CD4-positive, alpha-beta T cell (primary cell): ENCODE measurements at regions not wholly inside any gene's neighbourhood (a gene's known extent, or its start where the extent isn't known, plus 50 kb on each side); places are given as distances from the start of the nearest gene placed in this dataset.

Experiments
- ATAC-seq: fragments of 200-7000 bp; cut with Tn5 transposase; one replicate; pipeline ENCODE4 v1.10.0; 2022; ENCODE audit warnings: mild to moderate bottlenecking; ENCODE audit not compliant: poor library complexity
- CTCF ChIA-PET: fragments of 350-600 bp; sonication (Branson Sonifier 250); formaldehyde crosslinking; loops from one replicate; lab custom pipeline; 2021; ENCODE audit warnings: antibody characterized with exemption, inconsistent platforms; lab: Charles Lee
- POLR2A ChIA-PET: fragments of 350-600 bp; sonication (Branson Sonifier 250); formaldehyde crosslinking; loops from one replicate; lab custom pipeline; 2021; ENCODE audit warnings: antibody characterized with exemption, inconsistent platforms; lab: Charles Lee
- DNase-seq, 14 experiments: peaks; one replicate each; pipeline ENCODE4 v3.0.0-alpha.2; 2013 to 2020; ENCODE audit warnings: mixed read lengths in 2 of 14
- H3K27ac ChIP-seq, 2 donors: one replicate each; pipeline versions ENCODE4 v1.5.1 to v1.7.0; 2013; ENCODE audit warnings: low read length in 2 of 2, low read depth in 1 of 2, mild to moderate bottlenecking in 1 of 2
- H3K27me3 ChIP-seq, 2 experiments: 1 replicate in 1 of 2; 2 replicates in 1 of 2; pipeline versions ENCODE4 v1.6.1 to v1.7.0; 2013; ENCODE audit warnings: low read length in 2 of 2, control low read depth in 1 of 2, mild to moderate bottlenecking in 1 of 2, moderate library complexity in 1 of 2; ENCODE audit not compliant: insufficient read depth in 2 of 2, control insufficient read depth in 1 of 2
- H3K36me3 ChIP-seq: one replicate; pipeline ENCODE4 v1.6.1; 2013; ENCODE audit warnings: low read length, control low read depth; ENCODE audit not compliant: insufficient read depth
- H3K4me1 ChIP-seq: one replicate; pipeline ENCODE4 v1.6.1; 2013; ENCODE audit warnings: low read length, control low read depth; ENCODE audit not compliant: insufficient read depth
- H3K4me3 ChIP-seq: one replicate; pipeline ENCODE4 v1.5.1; 2013; ENCODE audit warnings: mild to moderate bottlenecking, low read length, moderate library complexity
- H3K9me3 ChIP-seq, 2 experiments: 1 replicate in 1 of 2; 2 replicates in 1 of 2; pipeline versions ENCODE4 v1.6.1 to v1.7.0; 2013; ENCODE audit warnings: low read length in 2 of 2, mild to moderate bottlenecking in 2 of 2, control low read depth in 1 of 2, moderate library complexity in 1 of 2; ENCODE audit not compliant: control insufficient read depth in 1 of 2, insufficient read depth in 1 of 2
- H3K27ac Mint-ChIP-seq: one replicate; pipeline ENCODE4 v1.8.0; 2020; ENCODE audit warnings: mixed read lengths
- H3K27me3 Mint-ChIP-seq: one replicate; pipeline ENCODE4 v1.8.0; 2021; ENCODE audit warnings: mixed read lengths
- H3K36me3 Mint-ChIP-seq: one replicate; pipeline ENCODE4 v1.8.0; 2021; ENCODE audit warnings: low read depth, mixed read lengths
- H3K4me1 Mint-ChIP-seq: one replicate; pipeline ENCODE4 v1.8.0; 2021; ENCODE audit warnings: low read depth, mixed read lengths
- H3K4me3 Mint-ChIP-seq: one replicate; pipeline ENCODE4 v1.8.0; 2020; ENCODE audit warnings: mild to moderate bottlenecking, mixed read lengths
- H3K9me3 Mint-ChIP-seq: one replicate; pipeline ENCODE4 v1.8.0; 2020; ENCODE audit warnings: mixed read lengths
- CTCF ChIP-seq: fragments of 200-600 bp; IDR thresholded peaks from one replicate; pipeline ENCODE4 v1.8.0; 2022; ENCODE audit warnings: antibody characterized with exemption, mild to moderate bottlenecking
- intact Hi-C, 2 experiments: fragments of 100-400 bp; cut with DNase I in 1 of 2; cut with micrococcal nuclease in 1 of 2; formaldehyde crosslinking; loops; one replicate each; pipeline versions ENCODE4 v1.15.1 to v1.9.0; 2023 to 2025; cut with DNase I, micrococcal nuclease

DNA sequence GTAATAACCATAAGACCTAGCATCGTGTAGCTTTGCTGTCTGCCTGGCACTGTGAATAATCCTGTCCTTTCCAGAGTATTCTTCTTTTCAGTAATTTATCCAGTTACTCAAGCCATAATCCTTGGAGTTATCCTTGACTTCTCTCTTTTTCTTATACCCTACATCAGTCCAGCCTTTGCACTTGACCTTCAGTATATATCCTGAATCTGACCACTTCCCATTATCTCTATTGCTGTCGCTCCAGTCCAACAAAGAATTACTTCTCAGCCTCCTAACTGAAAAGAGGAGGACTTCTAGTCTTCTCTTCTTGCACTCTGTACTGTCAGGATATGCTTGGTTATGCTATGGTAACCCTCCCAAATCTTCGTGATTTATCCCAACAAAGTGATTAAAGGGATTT lies 393.8 kb downstream of the SHQ1 start:
- POLR2A ChIA-PET, result interaction anchor here (0.6 kb wide), 1 partner anchor 712 kb away, joined by 3 read pairs; no protein-coding TSS in a partner anchor
- H3K27me3 ChIP-seq, result no peaks in the 10 kb centered on the region
- no peaks in the 10 kb centered on the region for H3K9me3 Mint-ChIP-seq
- ATAC-seq (no peak), DNase-seq (no peak)
- H3K36me3 ChIP-seq, result no peaks in the 10 kb centered on the region
- no peak overlapping the region for H3K27ac ChIP-seq
- no peaks in the 10 kb centered on the region for H3K36me3 Mint-ChIP-seq
- peaks cover 7% of the 10 kb centered on the region for H3K4me1 ChIP-seq
- H3K27ac Mint-ChIP-seq, result no peak overlapping the region
- CTCF ChIA-PET, result no interaction called here
- H3K4me3 Mint-ChIP-seq, result no peak overlapping the region
- H3K4me3 ChIP-seq, result no peak overlapping the region
- no peaks in the 10 kb centered on the region for H3K27me3 Mint-ChIP-seq
- H3K4me1 Mint-ChIP-seq, result no peaks in the 10 kb centered on the region
- intact Hi-C loops, result no loop called here
- TF ChIP-seq CTCF, result no peak
- H3K9me3 ChIP-seq, result no peaks in the 10 kb centered on the region

GRCh38 chr3:72453706-72454105 lies 394.5 kb downstream of the SHQ1 start:
- H3K9me3 Mint-ChIP-seq, result no peaks in the 10 kb centered on the region
- CTCF ChIA-PET, result no interaction called here

GRCh38 chr3:72452745-72453144 lies 395.5 kb downstream of the SHQ1 start:
- Histone ChIP-seq H3K27me3 (no peaks in the 10 kb centered on the region), H3K27ac (no peak overlapping the region), H3K4me3 (no peak overlapping the region), H3K9me3 (no peaks in the 10 kb centered on the region), H3K4me1 (peaks cover 9% of the 10 kb centered on the region), H3K36me3 (no peaks in the 10 kb centered on the region)
- no peak for DNase-seq
- Mint-ChIP-seq H3K27ac (no peak overlapping the region), H3K4me1 (no peaks in the 10 kb centered on the region), H3K9me3 (no peaks in the 10 kb centered on the region), H3K4me3 (no peak overlapping the region), H3K36me3 (no peaks in the 10 kb centered on the region), H3K27me3 (no peaks in the 10 kb centered on the region)
- no peak for ATAC-seq
- ChIA-PET POLR2A (interaction anchor here (0.6 kb wide), 1 partner anchor 78 kb away, joined by 3 read pairs; no protein-coding TSS in a partner anchor), CTCF (no interaction called here)
- intact Hi-C loops, result no loop called here
- TF ChIP-seq CTCF, result no peak

More at GRCh38 chr3:72453706-72454105, 394.5 kb downstream of the SHQ1 start:
- TF ChIP-seq CTCF, result no peak
- intact Hi-C loops, result no loop called here
- Mint-ChIP-seq H3K27me3 (no peaks in the 10 kb centered on the region), H3K36me3 (no peaks in the 10 kb centered on the region), H3K27ac (no peak overlapping the region), H3K4me1 (no peaks in the 10 kb centered on the region), H3K4me3 (no peak overlapping the region)
- DNase-seq (no peak), ATAC-seq (no peak)
- POLR2A ChIA-PET, result no interaction called here
- H3K27ac ChIP-seq, result no peak overlapping the region
- no peaks in the 10 kb centered on the region for H3K27me3 ChIP-seq
- H3K4me3 ChIP-seq, result no peak overlapping the region
- H3K9me3 ChIP-seq, result no peaks in the 10 kb centered on the region
- no peaks in the 10 kb centered on the region for H3K36me3 ChIP-seq
- H3K4me1 ChIP-seq, result peaks cover 7% of the 10 kb centered on the region
